ENCODE measurements at regions not wholly inside any gene's neighbourhood (a gene's known extent, or its start where the extent isn't known, plus 50 kb on each side); places are given as distances from the start of the nearest gene placed in this dataset.

GRCh38 chr10:113431398-113432160 lies 121.3 kb upstream of the HABP2 start:
- 60 to 63% methylated on average over 16 of the region's 16 CpGs for WGBS, 2 donors
- H3K27ac ChIP-seq: no peak overlapping the region
- no peaks in the 10 kb centered on the region for H3K27me3 ChIP-seq
- H3K4me1 ChIP-seq: no peaks in the 10 kb centered on the region
- TF ChIP-seq POLR2A (IDR thresholded peaks at IDR 0.05) (no peak), CTCF (IDR thresholded peaks at IDR 0.05) (no peak)
- DNase-seq: no peak
- no peaks in the 10 kb centered on the region for H3K36me3 ChIP-seq
- intact Hi-C loops (cut with DNase I): no loop called here
- H3K4me3 ChIP-seq (replicated peaks in 1 of 3): no peak overlapping the region
- no peaks in the 10 kb centered on the region for H3K9me3 ChIP-seq

DNA sequence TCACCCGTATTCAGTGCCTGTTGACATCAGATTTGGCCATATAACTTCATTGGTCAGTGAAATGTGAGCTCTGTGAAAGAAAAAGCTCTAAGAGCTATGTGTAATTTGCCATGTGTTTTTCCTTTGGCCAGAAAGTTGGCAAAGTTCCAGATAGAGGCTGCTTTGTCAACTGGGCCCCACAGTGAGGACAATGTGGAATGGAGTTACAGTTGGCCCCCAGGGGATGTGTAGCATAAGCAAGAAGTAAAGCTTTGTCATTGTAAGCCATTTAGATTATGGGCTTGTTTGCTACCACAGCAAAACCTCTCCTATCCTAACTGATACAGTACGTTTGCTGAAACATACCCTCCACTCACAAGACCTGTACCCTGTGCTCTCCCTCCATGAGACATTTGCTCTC lies 119.1 kb upstream of the HABP2 start:
- H3K27ac ChIP-seq: no peak overlapping the region
- intact Hi-C loops (cut with DNase I): no loop called here
- no peaks in the 10 kb centered on the region for H3K27me3 ChIP-seq
- TF ChIP-seq POLR2A (IDR thresholded peaks at IDR 0.05): no peak
- no peak for TF ChIP-seq CTCF (IDR thresholded peaks at IDR 0.05)
- H3K4me1 ChIP-seq: no peaks in the 10 kb centered on the region
- H3K4me3 ChIP-seq (replicated peaks in 1 of 3): no peak overlapping the region
- 44 to 93% methylated on average over 2 of the region's 2 CpGs for WGBS, 2 donors
- H3K36me3 ChIP-seq: no peaks in the 10 kb centered on the region
- H3K9me3 ChIP-seq: no peaks in the 10 kb centered on the region
- DNase-seq: no peak

DNA sequence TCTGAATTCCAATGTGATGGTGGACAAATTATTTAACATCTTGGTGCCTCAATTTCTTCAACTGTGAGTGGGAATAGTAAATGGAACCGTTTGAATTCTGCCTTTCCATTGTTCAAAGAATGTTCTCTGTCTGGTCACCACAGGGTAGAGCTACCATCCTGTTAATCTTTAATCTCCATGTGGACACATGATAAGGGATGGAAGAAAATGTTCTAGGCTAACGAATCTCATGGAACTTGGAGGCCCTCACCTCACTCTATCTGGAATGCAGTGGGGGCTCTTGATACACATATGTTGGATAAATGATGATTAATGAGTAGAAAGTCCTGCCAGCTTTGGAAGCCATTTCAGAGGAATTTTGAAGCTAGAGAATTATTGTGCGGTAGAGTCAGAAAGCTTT lies 118.5 kb upstream of the HABP2 start:
- 82 to 87% methylated on average over 3 of the region's 3 CpGs for WGBS, 2 donors
- no peak overlapping the region for H3K27ac ChIP-seq
- no peaks in the 10 kb centered on the region for H3K4me1 ChIP-seq
- no peak for TF ChIP-seq CTCF (IDR thresholded peaks at IDR 0.05)
- TF ChIP-seq POLR2A (IDR thresholded peaks at IDR 0.05): no peak
- H3K36me3 ChIP-seq: no peaks in the 10 kb centered on the region
- no peak overlapping the region for H3K4me3 ChIP-seq (replicated peaks in 1 of 3)
- intact Hi-C loops (cut with DNase I): no loop called here
- no peak for DNase-seq
- H3K9me3 ChIP-seq: no peaks in the 10 kb centered on the region
- H3K27me3 ChIP-seq: no peaks in the 10 kb centered on the region

DNA sequence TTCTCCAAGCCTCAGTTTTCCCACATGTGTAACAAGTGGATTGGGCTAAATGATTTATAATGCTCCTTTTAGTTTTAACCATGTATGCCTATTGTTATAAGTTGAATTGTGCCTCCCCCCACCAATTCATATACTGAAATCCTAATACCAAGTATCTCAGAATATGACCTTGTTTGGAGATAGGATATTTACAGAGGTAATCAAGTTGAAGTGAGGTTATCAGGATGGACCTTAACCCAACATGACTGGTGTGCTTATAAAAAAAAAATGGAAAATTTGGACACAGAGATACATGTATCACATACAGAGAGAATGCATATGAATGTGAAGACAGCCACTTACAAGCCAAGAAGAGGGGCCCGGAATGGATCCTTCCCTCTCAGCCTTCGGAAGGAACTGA lies 117.9 kb upstream of the HABP2 start:
- Histone ChIP-seq H3K36me3 (no peaks in the 10 kb centered on the region), H3K27ac (no peak overlapping the region), H3K27me3 (no peaks in the 10 kb centered on the region), H3K4me1 (no peaks in the 10 kb centered on the region), H3K9me3 (no peaks in the 10 kb centered on the region), H3K4me3 (replicated peaks in 1 of 3) (no peak overlapping the region)
- no peak for DNase-seq
- TF ChIP-seq CTCF (IDR thresholded peaks at IDR 0.05) (no peak), POLR2A (IDR thresholded peaks at IDR 0.05) (no peak)
- intact Hi-C loops (cut with DNase I): no loop called here
- WGBS, 2 donors: 93 to 94% methylated on average over 2 of the region's 2 CpGs

DNA sequence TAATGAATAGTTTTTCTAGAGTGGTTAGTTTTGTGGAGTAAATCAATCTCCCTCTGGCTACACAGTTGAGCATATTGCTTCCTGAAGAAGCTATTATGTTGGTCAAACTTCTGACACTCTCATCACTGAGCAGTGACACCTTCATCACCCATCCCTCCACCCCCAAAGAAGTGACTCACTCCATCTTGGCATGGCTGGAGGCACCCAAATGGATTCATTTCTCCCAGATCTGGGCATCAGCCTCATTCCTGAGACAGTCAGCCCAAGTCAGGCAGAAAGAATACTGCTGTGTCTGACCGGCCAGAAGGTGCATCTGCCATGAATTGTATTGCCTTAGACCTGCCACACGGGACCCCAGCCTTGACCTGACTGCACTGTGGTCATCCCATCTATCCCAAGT lies 117.0 kb upstream of the HABP2 start:
- H3K4me1 ChIP-seq: no peaks in the 10 kb centered on the region

More for the DNA sequence above, 117.0 kb upstream of the HABP2 start:
- Histone ChIP-seq H3K36me3 (no peaks in the 10 kb centered on the region), H3K27me3 (no peaks in the 10 kb centered on the region), H3K4me3 (replicated peaks in 1 of 3) (no peak overlapping the region), H3K9me3 (no peaks in the 10 kb centered on the region), H3K27ac (no peak overlapping the region)
- TF ChIP-seq POLR2A (IDR thresholded peaks at IDR 0.05): no peak
- no peak for TF ChIP-seq CTCF (IDR thresholded peaks at IDR 0.05)
- no peak for DNase-seq
- intact Hi-C loops (cut with DNase I): no loop called here
- WGBS, 2 donors: 92 to 93% methylated on average over 2 of the region's 2 CpGs
